HG03045 (cell line): ENCODE measurements at regions not wholly inside any gene's neighbourhood (a gene's known extent, or its start where the extent isn't known, plus 50 kb on each side); places are given as distances from the start of the nearest gene placed in this dataset.
"Not testable (repeated sequence)": the region's sequence is repeated elsewhere in the genome, so short reads cannot be mapped to it uniquely, and the experiment has no call there.

Source experiments
- ATAC-seq: cut with Tn5 transposase; IDR thresholded peaks from one replicate; pipeline ENCODE4 v1.9.1; 2021; ENCODE audit warnings: mild to moderate bottlenecking, moderate library complexity; ENCODE audit not compliant: unreplicated experiment

- no peak for ATAC-seq
These were observed 204.6 kb upstream of the ALG10 start for GRCh38 chr12:33817713-33818112.

- no peak for ATAC-seq
These were observed 204.0 kb upstream of the ALG10 start for GRCh38 chr12:33818313-33818712.

GRCh38 chr12:33825442-33825841 lies 196.9 kb upstream of the ALG10 start:
- no peak for ATAC-seq

GRCh38 chr12:33825986-33826602 lies 196.2 kb upstream of the ALG10 start:
- ATAC-seq: no peak

GRCh38 chr12:33828326-33828725 lies 194.0 kb upstream of the ALG10 start:
- no peak for ATAC-seq

- no peak for ATAC-seq
These were observed 192.2 kb upstream of the ALG10 start for GRCh38 chr12:33830070-33830469.

- ATAC-seq: no peak
These were observed 189.4 kb upstream of the ALG10 start for GRCh38 chr12:33832900-33833299.

GRCh38 chr12:33834672-33835071 lies 187.6 kb upstream of the ALG10 start:
- no peak for ATAC-seq

- ATAC-seq: no peak
These were observed 145.7 kb upstream of the ALG10 start for GRCh38 chr12:33876618-33877017.

GRCh38 chr12:33892425-33892824 lies 129.9 kb upstream of the ALG10 start:
- ATAC-seq: no peak

GRCh38 chr12:33920460-33920859 lies 101.8 kb upstream of the ALG10 start:
- not testable (repeated sequence) for ATAC-seq

- ATAC-seq: no peak
These were observed 96.2 kb upstream of the ALG10 start for GRCh38 chr12:33926095-33926494.

GRCh38 chr12:33937669-33938068 lies 84.6 kb upstream of the ALG10 start:
- ATAC-seq: not testable (repeated sequence)

GRCh38 chr12:33942172-33942571 lies 80.1 kb upstream of the ALG10 start:
- no peak for ATAC-seq

- no peak for ATAC-seq
These were observed 77.4 kb upstream of the ALG10 start for GRCh38 chr12:33944703-33945437.

GRCh38 chr12:33945438-33945784 lies 76.9 kb upstream of the ALG10 start:
- no peak for ATAC-seq

- not testable (repeated sequence) for ATAC-seq
These were observed 56.1 kb upstream of the ALG10 start for GRCh38 chr12:33966219-33966618.

- ATAC-seq: no peak
These were observed 54.5 kb upstream of the ALG10 start for GRCh38 chr12:33967760-33968159.
